WI38 (cell line): ENCODE measurements at regions not wholly inside any gene's neighbourhood (a gene's known extent, or its start where the extent isn't known, plus 50 kb on each side); places are given as distances from the start of the nearest gene placed in this dataset.

Source experiments
- H3K4me3 ChIP-seq: 2 replicates; pipeline ENCODE4 v1.5.1; 2011; ENCODE audit warnings: low read depth, mild to moderate bottlenecking, control low read depth, low read length
- TF ChIP-seq, protein P1 (sequence below): IDR thresholded peaks from 2 replicates; pipeline ENCODE4 v1.5.1; 2012; ENCODE audit warnings: low read depth, mild to moderate bottlenecking, control low read depth, low read length

DNA sequence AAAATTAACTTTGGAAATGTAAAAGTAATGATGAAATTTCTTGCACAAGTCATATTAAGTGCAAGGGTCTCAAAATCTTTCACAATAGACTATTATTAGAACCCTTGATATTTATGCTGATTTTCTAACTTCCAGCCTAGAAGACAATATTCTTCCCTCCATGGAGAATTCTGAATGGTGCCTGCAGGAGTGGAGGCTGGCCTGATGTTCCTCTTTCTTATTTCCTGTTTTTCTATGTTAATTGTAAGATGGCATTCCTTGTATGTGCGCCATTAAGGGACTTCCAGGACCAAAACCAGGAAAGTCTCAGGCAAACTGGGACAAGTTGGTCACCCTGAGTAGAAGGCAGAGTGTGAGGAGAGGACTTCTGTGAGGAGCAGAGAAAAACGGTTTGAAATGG, 294.9 kb downstream of the DLEU7 start:
- H3K4me3 ChIP-seq = no peak overlapping the region
- TF ChIP-seq, protein P1, sequence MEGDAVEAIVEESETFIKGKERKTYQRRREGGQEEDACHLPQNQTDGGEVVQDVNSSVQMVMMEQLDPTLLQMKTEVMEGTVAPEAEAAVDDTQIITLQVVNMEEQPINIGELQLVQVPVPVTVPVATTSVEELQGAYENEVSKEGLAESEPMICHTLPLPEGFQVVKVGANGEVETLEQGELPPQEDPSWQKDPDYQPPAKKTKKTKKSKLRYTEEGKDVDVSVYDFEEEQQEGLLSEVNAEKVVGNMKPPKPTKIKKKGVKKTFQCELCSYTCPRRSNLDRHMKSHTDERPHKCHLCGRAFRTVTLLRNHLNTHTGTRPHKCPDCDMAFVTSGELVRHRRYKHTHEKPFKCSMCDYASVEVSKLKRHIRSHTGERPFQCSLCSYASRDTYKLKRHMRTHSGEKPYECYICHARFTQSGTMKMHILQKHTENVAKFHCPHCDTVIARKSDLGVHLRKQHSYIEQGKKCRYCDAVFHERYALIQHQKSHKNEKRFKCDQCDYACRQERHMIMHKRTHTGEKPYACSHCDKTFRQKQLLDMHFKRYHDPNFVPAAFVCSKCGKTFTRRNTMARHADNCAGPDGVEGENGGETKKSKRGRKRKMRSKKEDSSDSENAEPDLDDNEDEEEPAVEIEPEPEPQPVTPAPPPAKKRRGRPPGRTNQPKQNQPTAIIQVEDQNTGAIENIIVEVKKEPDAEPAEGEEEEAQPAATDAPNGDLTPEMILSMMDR = no peak

DNA sequence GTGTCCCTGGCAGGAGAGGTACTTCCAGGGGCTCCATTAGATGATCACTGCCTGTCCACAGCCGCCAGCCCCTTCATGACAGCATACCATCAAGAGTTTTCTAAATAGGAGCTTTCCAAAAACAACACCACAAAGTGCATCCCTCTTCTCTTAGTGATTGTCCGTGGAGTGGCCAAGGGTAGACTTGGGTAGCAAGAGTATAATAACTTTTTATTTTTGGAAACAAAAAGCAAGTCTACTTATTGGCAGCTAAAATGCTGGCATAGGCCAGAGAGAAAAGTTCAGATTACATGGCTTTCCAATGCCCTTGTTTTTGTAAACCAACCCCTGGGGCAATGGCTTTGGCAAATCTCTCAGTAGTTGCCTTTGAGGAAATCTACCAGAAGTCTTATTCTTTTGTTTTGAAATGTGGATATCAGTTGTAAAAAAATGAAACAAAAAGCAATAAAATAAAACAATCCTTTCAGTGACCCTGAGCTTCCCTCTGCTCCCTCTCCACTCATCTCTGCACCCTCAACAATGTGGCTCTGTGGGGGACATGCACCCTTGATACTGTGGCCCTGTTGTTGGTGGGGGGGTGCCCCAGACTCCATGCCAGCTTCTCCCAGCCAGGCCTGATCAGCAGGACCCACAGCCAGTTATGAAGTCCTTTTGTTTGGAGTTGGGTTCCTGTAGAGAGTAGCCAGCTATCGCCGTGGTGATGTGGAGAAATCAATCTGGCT, 294.1 kb downstream of the DLEU7 start:
- TF ChIP-seq, protein P1 = no peak
- H3K4me3 ChIP-seq = no peak overlapping the region

DNA sequence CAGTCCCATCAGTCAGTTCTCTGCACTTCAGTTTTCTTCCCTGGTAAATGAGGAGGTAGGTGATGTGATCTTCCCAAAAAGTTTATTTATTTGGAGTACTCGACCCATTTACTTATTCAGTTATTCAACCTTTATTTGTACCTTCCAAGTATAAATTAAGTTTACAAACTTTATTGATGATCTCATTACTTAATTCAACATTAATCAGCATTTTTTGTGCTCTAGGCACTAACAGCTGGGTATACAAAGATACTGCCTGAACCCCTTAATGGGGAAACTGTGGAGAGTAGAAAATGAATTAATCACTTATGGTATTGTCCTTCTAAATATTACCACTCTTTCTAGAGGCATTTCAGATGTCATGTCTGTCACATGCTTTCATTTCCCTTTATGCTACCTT, 293.3 kb downstream of the DLEU7 start:
- H3K4me3 ChIP-seq = no peak overlapping the region
- TF ChIP-seq, protein P1 = no peak

DNA sequence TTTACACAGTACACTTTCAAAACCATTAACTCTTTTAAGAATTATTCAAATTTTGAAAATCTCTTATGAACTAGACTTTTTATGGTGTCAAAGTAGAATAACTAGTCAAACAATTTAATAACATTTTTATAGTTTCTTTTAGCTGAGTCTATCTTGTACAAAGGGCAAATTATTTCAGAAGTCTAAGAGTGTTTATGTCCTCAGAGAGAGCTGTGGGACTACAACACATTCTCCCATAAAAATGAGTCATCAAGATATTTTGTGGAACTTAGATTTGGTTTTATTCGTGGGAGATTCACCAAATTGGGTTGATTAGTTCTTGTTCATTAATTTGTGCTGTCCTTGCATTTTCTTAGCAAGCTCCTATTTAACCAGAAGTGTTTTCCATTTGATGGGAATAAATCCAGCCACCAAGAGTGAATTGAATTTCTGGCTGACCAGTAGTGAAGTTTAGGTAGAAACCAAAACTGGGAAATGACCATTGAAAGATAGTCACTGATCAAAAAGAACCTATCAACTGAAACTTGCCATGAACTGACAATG, 291.0 kb downstream of the DLEU7 start:
- TF ChIP-seq, protein P1 = no peak

DNA sequence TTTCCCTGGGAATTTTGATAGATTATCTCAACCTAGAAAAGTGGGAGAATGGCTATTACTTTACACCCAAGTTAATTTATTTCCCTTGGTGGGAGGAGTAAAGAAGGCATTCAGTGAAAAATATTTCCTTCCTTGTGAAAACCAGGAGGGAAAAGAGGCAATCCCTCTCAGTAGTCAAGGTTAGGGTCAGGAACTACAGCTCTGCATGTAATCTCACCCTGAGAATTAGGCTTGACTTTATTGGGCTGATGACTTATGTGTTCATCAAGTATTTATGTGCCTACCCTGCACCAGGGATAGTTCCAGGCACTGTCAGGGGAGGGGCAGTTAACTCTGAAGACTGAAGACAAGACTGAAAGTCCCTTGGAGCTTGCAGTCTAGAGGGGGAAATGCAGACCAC, 281.8 kb downstream of the DLEU7 start:
- H3K4me3 ChIP-seq = no peak overlapping the region
- TF ChIP-seq, protein P1 = no peak

More for the DNA sequence above, 291.0 kb downstream of the DLEU7 start:
- H3K4me3 ChIP-seq = no peak overlapping the region

DNA sequence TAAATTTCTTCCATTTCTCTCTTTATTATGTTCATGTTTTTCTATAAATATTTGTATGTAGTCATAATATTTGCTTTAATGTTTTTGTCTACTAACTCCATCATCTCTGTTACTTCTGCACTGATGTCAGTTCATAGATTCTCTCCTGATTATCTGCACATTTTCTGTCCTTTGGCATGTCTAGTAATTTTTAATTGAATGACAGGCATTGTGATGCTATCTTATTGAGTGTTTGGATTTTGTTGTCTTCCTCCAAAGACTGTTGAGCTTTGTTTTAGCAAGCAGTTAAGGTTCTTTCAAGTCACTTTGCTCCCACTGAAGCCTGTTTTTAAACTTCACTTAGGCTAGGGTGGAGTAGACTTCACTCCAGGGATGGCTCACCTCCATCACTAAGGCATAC, 276.8 kb downstream of the DLEU7 start:
- no peak overlapping the region for H3K4me3 ChIP-seq
- TF ChIP-seq, protein P1 = no peak

DNA sequence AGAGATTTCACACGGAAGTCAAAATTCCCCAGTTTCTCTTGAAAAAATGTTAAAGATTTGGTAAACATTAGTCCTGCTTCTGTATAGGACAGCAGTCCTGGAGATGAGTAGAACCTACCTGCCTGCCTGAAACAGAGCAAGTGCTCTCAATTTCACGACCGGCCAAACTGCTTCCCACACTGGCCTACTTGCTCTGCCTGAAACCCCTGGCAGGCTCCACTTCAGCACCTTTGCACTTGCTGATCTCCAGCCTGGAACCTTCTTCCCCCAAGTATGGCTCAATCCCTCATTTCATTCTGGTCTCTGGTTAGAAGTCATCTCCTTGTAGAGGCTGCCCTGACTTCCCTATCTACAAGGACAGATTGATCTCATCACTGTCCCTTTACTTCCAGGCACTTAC, 271.4 kb downstream of the DLEU7 start:
- no peak overlapping the region for H3K4me3 ChIP-seq
- TF ChIP-seq, protein P1 = no peak
